SK-N-DZ (cell line): ENCODE measurements at regions not wholly inside any gene's neighbourhood (a gene's known extent, or its start where the extent isn't known, plus 50 kb on each side); places are given as distances from the start of the nearest gene placed in this dataset.
"Not testable (repeated sequence)": the region's sequence is repeated elsewhere in the genome, so short reads cannot be mapped to it uniquely, and the experiment has no call there.

Experiments used
- DNase-seq: peaks from one replicate; pipeline ENCODE4 v3.0.0-alpha.2; 2015; ENCODE audit warnings: low spot score

GRCh38 chr9:108803428-108804065, 52.2 kb downstream of the ACTL7B start:
- DNase-seq: no peak

GRCh38 chr9:108802967-108803366, 52.8 kb downstream of the ACTL7B start:
- DNase-seq: no peak

GRCh38 chr9:108801949-108802348, 53.8 kb downstream of the ACTL7B start:
- no peak for DNase-seq

GRCh38 chr9:108800632-108801099, 55.1 kb downstream of the ACTL7B start:
- DNase-seq: no peak

- no peak for DNase-seq
These were observed 62.2 kb downstream of the ACTL7B start for GRCh38 chr9:108793573-108793972.

- DNase-seq: no peak
These were observed 66.0 kb downstream of the ACTL7B start for GRCh38 chr9:108789742-108790141.

GRCh38 chr9:108787690-108788048, 68.1 kb downstream of the ACTL7B start:
- DNase-seq: no peak

GRCh38 chr9:108786901-108787689, 68.7 kb downstream of the ACTL7B start:
- DNase-seq: no peak

GRCh38 chr9:108786322-108786721, 69.5 kb downstream of the ACTL7B start:
- no peak for DNase-seq

GRCh38 chr9:108784998-108785397, 70.8 kb downstream of the ACTL7B start:
- DNase-seq: no peak

GRCh38 chr9:108783731-108784495, 71.9 kb downstream of the ACTL7B start:
- no peak for DNase-seq

GRCh38 chr9:108783326-108783725, 72.5 kb downstream of the ACTL7B start:
- DNase-seq: no peak

- DNase-seq: no peak
These were observed 74.6 kb downstream of the ACTL7B start for GRCh38 chr9:108780942-108781734.

- no peak for DNase-seq
These were observed 76.0 kb downstream of the ACTL7B start for GRCh38 chr9:108779551-108780325.

GRCh38 chr9:108776920-108777639, 78.7 kb downstream of the ACTL7B start:
- DNase-seq: no peak

- DNase-seq: no peak
These were observed 79.9 kb downstream of the ACTL7B start for GRCh38 chr9:108775901-108776306.

GRCh38 chr9:108774088-108774487, 81.7 kb downstream of the ACTL7B start:
- not testable (repeated sequence) for DNase-seq

GRCh38 chr9:108772301-108772894, 83.4 kb downstream of the ACTL7B start:
- no peak for DNase-seq

GRCh38 chr9:108768744-108769143, 87.0 kb downstream of the ACTL7B start:
- DNase-seq: no peak
